ENCODE measurements at regions not wholly inside any gene's neighbourhood (a gene's known extent, or its start where the extent isn't known, plus 50 kb on each side); places are given as distances from the start of the nearest gene placed in this dataset.

- TF ChIP-seq EP300 (IDR thresholded peaks at IDR 0.05; ENCODE audit: borderline replicate concordance) (no peak), EGR1 (IDR thresholded peaks at IDR 0.05) (no peak), TAF1 (IDR thresholded peaks at IDR 0.05; ENCODE audit: low read depth) (no peak), RAD21 (IDR thresholded peaks at IDR 0.05; ENCODE audit: low read depth) (no peak), MAX (IDR thresholded peaks at IDR 0.05) (no peak)
These were observed 661.7 kb downstream of the VRK1 start for GRCh38 chr14:97458661-97459579.
